Activated CD8-positive, alpha-beta memory T cell treated with anti-CD3 and anti-CD28 coated beads for 48 hours (primary cell): ENCODE measurements at regions not wholly inside any gene's neighbourhood (a gene's known extent, or its start where the extent isn't known, plus 50 kb on each side); places are given as distances from the start of the nearest gene placed in this dataset.
A peak's percentile ranks its signal among the peaks of the same experiment; 100 is the strongest.

Experiments used
- DNase-seq, 3 experiments: peaks; one replicate each; pipeline ENCODE4 v3.0.0-alpha.2; 2020; ENCODE audit warnings: low read depth in 2 of 3, low spot score in 2 of 3

- DNase-seq, result no peak
These were observed 92.0 kb upstream of the GULP1 start for GRCh38 chr2:188199716-188200128.

- DNase-seq, result no peak
These were observed 90.0 kb upstream of the GULP1 start for GRCh38 chr2:188201639-188202038.

- DNase-seq, result no peak
These were observed 88.9 kb upstream of the GULP1 start for GRCh38 chr2:188202777-188203176.

- DNase-seq, result no peak
These were observed 87.9 kb upstream of the GULP1 start for GRCh38 chr2:188203776-188204175.

GRCh38 chr2:188204824-188205223 lies 86.8 kb upstream of the GULP1 start:
- no peak for DNase-seq

GRCh38 chr2:188207554-188207953 lies 84.1 kb upstream of the GULP1 start:
- no peak for DNase-seq

GRCh38 chr2:188209218-188209617 lies 82.5 kb upstream of the GULP1 start:
- DNase-seq, result no peak

GRCh38 chr2:188217264-188217663 lies 74.4 kb upstream of the GULP1 start:
- DNase-seq, result no peak

GRCh38 chr2:188219541-188219940 lies 72.1 kb upstream of the GULP1 start:
- DNase-seq, result no peak

GRCh38 chr2:188220535-188220934 lies 71.1 kb upstream of the GULP1 start:
- DNase-seq, result no peak

- no peak for DNase-seq
These were observed 64.0 kb upstream of the GULP1 start for GRCh38 chr2:188227713-188228112.

GRCh38 chr2:188235364-188235763 lies 56.3 kb upstream of the GULP1 start:
- DNase-seq, result peak in 2 of 3 experiments; percentile 1 to 5

- no peak for DNase-seq
These were observed 53.3 kb upstream of the GULP1 start for GRCh38 chr2:188238386-188238785.
